HCT116 (cell line): ENCODE measurements at regions not wholly inside any gene's neighbourhood (a gene's known extent, or its start where the extent isn't known, plus 50 kb on each side); places are given as distances from the start of the nearest gene placed in this dataset.

Experiments used
- POLR2A ChIP-seq: IDR thresholded peaks from 2 replicates; pipeline ENCODE4 v1.7.0; 2011; ENCODE audit warnings: borderline replicate concordance; ENCODE audit not compliant: insufficient read depth, insufficient read length; ENCODE audit errors: extremely low read depth
- SIN3A ChIP-seq: IDR thresholded peaks from 2 replicates; pipeline ENCODE4 v1.6.1; 2012; ENCODE audit warnings: low read depth
- SP1 ChIP-seq: IDR thresholded peaks from 2 replicates; pipeline ENCODE4 v1.6.1; 2012; ENCODE audit warnings: low read depth
- YY1 ChIP-seq: IDR thresholded peaks from 2 replicates; pipeline ENCODE4 v1.6.1; 2011; ENCODE audit warnings: low read length, low read depth, moderate library complexity, mild to moderate bottlenecking; ENCODE audit not compliant: insufficient replicate concordance; ENCODE audit errors: extremely low read depth
- TF ChIP-seq, protein P1 (sequence below): IDR thresholded peaks from 2 replicates; pipeline ENCODE4 v1.6.1; 2012
- TF ChIP-seq, protein P2 (sequence below), 3 experiments: fragments of 200-600 bp in 1 of 3; sonication (generic) in 1 of 3; IDR thresholded peaks in 2 of 3; conservative IDR thresholded peaks in 1 of 3; 2 replicates each; pipeline ENCODE4 v1.5.1; 2012 to 2017; ENCODE audit warnings: low read depth in 2 of 3, low read length in 2 of 3, antibody characterized with exemption in 1 of 3, borderline replicate concordance in 1 of 3, control low read depth in 1 of 3, mild to moderate bottlenecking in 1 of 3, mixed read lengths in 1 of 3, mixed run types in 1 of 3, moderate library complexity in 1 of 3; ENCODE audit not compliant: insufficient read depth in 1 of 3

DNA sequence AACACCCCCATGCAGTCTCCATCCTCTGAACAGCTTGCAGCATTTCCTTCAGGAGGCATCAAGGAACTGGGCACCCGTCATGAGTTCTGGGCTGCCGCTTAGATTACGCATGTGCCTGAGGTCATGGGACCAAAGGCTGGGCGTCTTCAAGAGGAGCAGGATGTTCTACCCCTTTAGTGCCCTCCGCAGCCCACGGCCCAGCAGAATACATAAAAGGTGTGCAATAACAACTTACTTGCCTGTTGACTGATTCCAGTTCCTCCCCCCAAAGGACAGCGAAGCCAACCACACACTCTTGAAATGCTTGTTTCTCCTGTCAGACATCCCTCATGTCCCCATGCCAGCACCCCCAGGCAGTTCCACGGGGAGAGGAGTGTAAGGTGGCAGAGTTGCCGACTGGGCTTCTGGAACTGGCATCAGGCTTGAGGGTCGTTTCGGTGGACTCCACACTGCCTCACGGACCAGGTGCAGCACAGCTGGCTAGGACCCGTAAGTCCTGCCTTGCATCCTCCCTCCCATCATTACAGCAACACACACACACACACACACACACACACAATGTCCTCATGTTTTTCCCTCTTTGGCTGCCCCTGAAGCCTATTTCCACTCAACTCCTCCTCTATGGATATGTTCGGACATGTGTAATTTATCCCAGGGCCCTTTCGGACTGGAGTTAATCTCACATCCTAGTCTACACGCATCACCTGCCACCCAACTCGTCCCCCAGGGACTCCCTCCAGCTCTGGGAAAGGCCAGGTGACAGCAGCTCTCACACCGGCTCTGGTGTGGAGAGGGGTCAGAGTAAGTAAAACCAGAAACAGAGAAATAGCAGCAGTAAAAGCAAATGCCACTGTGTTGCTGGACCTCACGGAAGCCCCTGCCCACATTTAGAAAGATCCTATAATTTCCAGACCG, 200.7 kb downstream of the BCL11A start:
- TF ChIP-seq, protein P1, sequence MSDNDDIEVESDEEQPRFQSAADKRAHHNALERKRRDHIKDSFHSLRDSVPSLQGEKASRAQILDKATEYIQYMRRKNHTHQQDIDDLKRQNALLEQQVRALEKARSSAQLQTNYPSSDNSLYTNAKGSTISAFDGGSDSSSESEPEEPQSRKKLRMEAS = no peak
- TF ChIP-seq YY1 (no peak), SP1 (no peak), POLR2A (no peak), SIN3A (no peak)
- TF ChIP-seq, protein P2, sequence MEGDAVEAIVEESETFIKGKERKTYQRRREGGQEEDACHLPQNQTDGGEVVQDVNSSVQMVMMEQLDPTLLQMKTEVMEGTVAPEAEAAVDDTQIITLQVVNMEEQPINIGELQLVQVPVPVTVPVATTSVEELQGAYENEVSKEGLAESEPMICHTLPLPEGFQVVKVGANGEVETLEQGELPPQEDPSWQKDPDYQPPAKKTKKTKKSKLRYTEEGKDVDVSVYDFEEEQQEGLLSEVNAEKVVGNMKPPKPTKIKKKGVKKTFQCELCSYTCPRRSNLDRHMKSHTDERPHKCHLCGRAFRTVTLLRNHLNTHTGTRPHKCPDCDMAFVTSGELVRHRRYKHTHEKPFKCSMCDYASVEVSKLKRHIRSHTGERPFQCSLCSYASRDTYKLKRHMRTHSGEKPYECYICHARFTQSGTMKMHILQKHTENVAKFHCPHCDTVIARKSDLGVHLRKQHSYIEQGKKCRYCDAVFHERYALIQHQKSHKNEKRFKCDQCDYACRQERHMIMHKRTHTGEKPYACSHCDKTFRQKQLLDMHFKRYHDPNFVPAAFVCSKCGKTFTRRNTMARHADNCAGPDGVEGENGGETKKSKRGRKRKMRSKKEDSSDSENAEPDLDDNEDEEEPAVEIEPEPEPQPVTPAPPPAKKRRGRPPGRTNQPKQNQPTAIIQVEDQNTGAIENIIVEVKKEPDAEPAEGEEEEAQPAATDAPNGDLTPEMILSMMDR (IDR thresholded peaks at IDR 0.05 in 2 of 3, conservative IDR thresholded peaks at IDR 0.05 in 1 of 3; ENCODE audit: borderline replicate concordance in 1 of 3, insufficient read depth in 1 of 3, low read depth in 2 of 3, low read length in 2 of 3) = no peak
